ENCODE measurements at regions not wholly inside any gene's neighbourhood (a gene's known extent, or its start where the extent isn't known, plus 50 kb on each side); places are given as distances from the start of the nearest gene placed in this dataset.

GRCh38 chr6:138640028-138640427, 133.5 kb upstream of the CCDC28A start:
- Histone ChIP-seq H3K9me3 (no peaks in the 10 kb centered on the region), H3K36me3 (no peaks in the 10 kb centered on the region), H3K27ac (no peak overlapping the region), H3K4me1 (no peaks in the 10 kb centered on the region), H3K4me3 (no peak overlapping the region), H3K27me3 (no peaks in the 10 kb centered on the region)
- intact Hi-C loops (cut with DNase I), result no loop called here
- DNase-seq (ENCODE audit: low spot score in 2 of 2), result no peak
- no peak for TF ChIP-seq CTCF (IDR thresholded peaks at IDR 0.05)

DNA sequence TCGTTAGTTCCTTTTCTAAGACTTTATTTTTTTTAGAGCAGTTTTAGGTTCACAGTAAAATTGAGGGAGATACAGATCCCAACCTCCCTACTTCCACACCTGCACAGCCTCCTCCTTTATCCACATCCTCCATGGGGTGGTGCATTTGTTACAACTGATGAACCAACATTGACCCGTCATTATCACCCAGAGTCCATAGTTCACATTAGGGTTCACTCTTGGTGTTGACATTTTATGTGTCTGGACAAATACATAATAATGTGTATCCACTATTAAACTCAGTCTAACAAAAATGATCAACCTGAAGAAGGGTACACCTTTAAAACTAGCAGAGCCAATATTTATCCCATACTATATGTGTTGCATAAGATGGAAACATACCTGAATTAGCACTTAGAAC, 130.4 kb upstream of the CCDC28A start:
- H3K4me3 ChIP-seq, result no peak overlapping the region
- no peaks in the 10 kb centered on the region for H3K36me3 ChIP-seq
- H3K27ac ChIP-seq, result no peak overlapping the region
- H3K4me1 ChIP-seq, result no peaks in the 10 kb centered on the region
- H3K9me3 ChIP-seq, result no peaks in the 10 kb centered on the region
- intact Hi-C loops (cut with DNase I), result no loop called here
- DNase-seq (ENCODE audit: low spot score in 2 of 2), result no peak
- no peak for TF ChIP-seq CTCF (IDR thresholded peaks at IDR 0.05)
- H3K27me3 ChIP-seq, result no peaks in the 10 kb centered on the region

DNA sequence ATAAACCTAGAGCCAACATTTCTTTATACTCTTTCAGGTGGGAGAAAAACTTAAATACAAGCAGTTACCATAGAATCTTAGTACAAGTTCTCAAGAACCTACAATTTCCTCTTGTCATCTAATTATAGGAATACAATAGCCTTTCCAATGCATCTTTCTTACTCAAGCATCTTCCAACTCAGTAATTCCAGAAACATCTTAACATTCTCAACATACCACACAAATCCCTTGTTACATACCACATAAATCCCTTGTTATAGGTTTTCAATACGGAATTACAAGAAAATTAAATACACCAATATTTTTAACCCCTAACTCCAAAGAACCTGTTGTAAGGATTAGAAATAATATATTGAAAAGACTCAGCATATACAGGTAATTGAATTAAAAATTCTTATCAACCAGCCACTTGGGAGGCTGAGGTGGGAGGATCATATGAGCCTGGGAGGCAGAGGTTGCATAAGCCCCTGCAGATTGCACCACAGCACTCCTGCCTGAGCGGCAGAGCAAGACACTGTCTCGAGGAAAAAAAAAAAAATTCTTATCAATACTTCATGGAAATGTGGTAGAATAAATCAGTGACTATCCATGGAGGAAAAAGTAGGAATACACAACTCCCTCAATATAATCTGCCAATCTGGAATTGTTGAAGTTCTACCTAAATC, 127.5 kb upstream of the CCDC28A start:
- Histone ChIP-seq H3K36me3 (no peaks in the 10 kb centered on the region), H3K27ac (no peak overlapping the region), H3K4me1 (no peaks in the 10 kb centered on the region), H3K9me3 (no peaks in the 10 kb centered on the region), H3K4me3 (no peak overlapping the region), H3K27me3 (no peaks in the 10 kb centered on the region)
- no peak for TF ChIP-seq CTCF (IDR thresholded peaks at IDR 0.05)
- intact Hi-C loops (cut with DNase I), result no loop called here
- DNase-seq (ENCODE audit: low spot score in 2 of 2), result no peak

DNA sequence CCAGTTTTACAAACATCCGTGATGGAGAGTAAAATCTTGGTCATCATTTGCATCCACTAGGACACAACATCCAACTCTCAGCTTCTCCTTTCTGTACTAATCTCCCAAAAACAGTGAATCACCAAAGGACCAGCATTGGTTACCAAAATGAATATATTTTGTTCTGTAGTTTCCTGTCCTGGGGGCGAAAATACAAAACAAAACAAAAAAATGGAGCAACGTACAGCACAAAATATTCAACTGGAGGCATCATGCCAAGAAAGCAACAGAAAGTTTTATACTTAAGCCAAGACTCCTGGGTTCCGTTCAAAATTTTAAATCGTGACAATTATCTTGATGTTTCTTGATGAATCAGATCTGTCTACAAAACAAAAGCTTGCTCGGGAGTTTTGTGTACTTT, 126.6 kb upstream of the CCDC28A start:
- H3K27me3 ChIP-seq, result no peaks in the 10 kb centered on the region
- H3K36me3 ChIP-seq, result no peaks in the 10 kb centered on the region
- no peak overlapping the region for H3K27ac ChIP-seq
- intact Hi-C loops (cut with DNase I), result no loop called here
- DNase-seq (ENCODE audit: low spot score in 2 of 2), result no peak
- H3K4me3 ChIP-seq, result peak overlapping the region in 1 of 2 donors; percentile 34
- no peak for TF ChIP-seq CTCF (IDR thresholded peaks at IDR 0.05)
- H3K9me3 ChIP-seq, result no peaks in the 10 kb centered on the region
- H3K4me1 ChIP-seq, result no peaks in the 10 kb centered on the region

- no peaks in the 10 kb centered on the region for H3K9me3 ChIP-seq
- H3K4me3 ChIP-seq, result no peak overlapping the region
- H3K27ac ChIP-seq, result no peak overlapping the region
- H3K27me3 ChIP-seq, result no peaks in the 10 kb centered on the region
- H3K4me1 ChIP-seq, result no peaks in the 10 kb centered on the region
- no peak for TF ChIP-seq CTCF (IDR thresholded peaks at IDR 0.05)
- no peak for DNase-seq (ENCODE audit: low spot score in 2 of 2)
- H3K36me3 ChIP-seq, result no peaks in the 10 kb centered on the region
- intact Hi-C loops (cut with DNase I), result no loop called here
Measured at GRCh38 chr6:138648127-138648526, 125.4 kb upstream of the CCDC28A start.

GRCh38 chr6:138651491-138651890, 122.1 kb upstream of the CCDC28A start:
- Histone ChIP-seq H3K27me3 (no peaks in the 10 kb centered on the region), H3K36me3 (no peaks in the 10 kb centered on the region), H3K4me1 (peaks cover 0 to 3% of the 10 kb centered on the region in 2 donors), H3K9me3 (no peaks in the 10 kb centered on the region), H3K27ac (no peak overlapping the region), H3K4me3 (no peak overlapping the region)
- TF ChIP-seq CTCF (IDR thresholded peaks at IDR 0.05), result no peak
- DNase-seq (ENCODE audit: low spot score in 2 of 2), result no peak
- intact Hi-C loops (cut with DNase I), result no loop called here

Data from ascending aorta (tissue), 2 donors.